Caco-2 (cell line): ENCODE measurements at regions not wholly inside any gene's neighbourhood (a gene's known extent, or its start where the extent isn't known, plus 50 kb on each side); places are given as distances from the start of the nearest gene placed in this dataset.

Source experiments
- BruUV-seq: library from RNA; stranded (reverse); fragments of 400-500 nt; replicated peaks from 2 replicates; lab custom pipeline; 2021; lab: Mats Ljungman, UMichigan
- CTCF ChIA-PET: fragments of 300-600 bp; sonication (Branson Sonifier 250); formaldehyde crosslinking; loops from one replicate; lab custom pipeline; 2022; ENCODE audit warnings: antibody characterized with exemption; lab: Charles Lee
- POLR2A ChIA-PET: fragments of 300-600 bp; sonication (Branson Sonifier 250); formaldehyde crosslinking; loops from one replicate; lab custom pipeline; 2022; ENCODE audit warnings: antibody characterized with exemption; lab: Charles Lee
- DNase-seq, 2 experiments: peaks; one replicate each; pipeline versions ENCODE4 v3.0.0 to v3.0.0-alpha.2; 2020 to 2022
- H3K27me3 ChIP-seq: replicated peaks from 2 replicates; pipeline ENCODE4 v1.6.0; 2011; ENCODE audit warnings: low read length; ENCODE audit not compliant: control insufficient read depth, insufficient read depth
- H3K36me3 ChIP-seq: 2 replicates; pipeline ENCODE4 v1.5.1; 2011; ENCODE audit warnings: low read length; ENCODE audit not compliant: control insufficient read depth, insufficient read depth
- H3K4me1 ChIP-seq: fragments of 250-450 bp; sonication (Bioruptor Pico); 2 replicates; pipeline ENCODE4 v1.5.1; 2020; ENCODE audit warnings: mild to moderate bottlenecking
- H3K4me3 ChIP-seq: 2 replicates; pipeline ENCODE4 v1.5.1; 2011; ENCODE audit warnings: low read depth, mild to moderate bottlenecking, control low read depth, low read length
- H3K9me3 ChIP-seq: fragments of 250-450 bp; sonication (Bioruptor Pico); 2 replicates; pipeline ENCODE4 v1.5.1; 2020; ENCODE audit warnings: mild to moderate bottlenecking, moderate library complexity
- H3K27ac Mint-ChIP-seq: one replicate; pipeline ENCODE4 v1.8.0; 2022; ENCODE audit warnings: mixed read lengths; ENCODE audit not compliant: unreplicated experiment
- H3K27me3 Mint-ChIP-seq: one replicate; pipeline ENCODE4 v1.8.0; 2022; ENCODE audit warnings: mixed read lengths; ENCODE audit not compliant: insufficient read depth, unreplicated experiment
- H3K36me3 Mint-ChIP-seq: one replicate; pipeline ENCODE4 v1.8.0; 2022; ENCODE audit warnings: mild to moderate bottlenecking, mixed read lengths; ENCODE audit not compliant: insufficient read depth, unreplicated experiment
- H3K4me1 Mint-ChIP-seq: one replicate; pipeline ENCODE4 v1.8.0; 2022; ENCODE audit warnings: low read depth, mixed read lengths; ENCODE audit not compliant: unreplicated experiment
- H3K4me3 Mint-ChIP-seq: one replicate; pipeline ENCODE4 v1.8.0; 2022; ENCODE audit warnings: mild to moderate bottlenecking, moderate library complexity, mixed read lengths; ENCODE audit not compliant: unreplicated experiment
- H3K9me3 Mint-ChIP-seq: one replicate; pipeline ENCODE4 v1.8.0; 2022; ENCODE audit warnings: mixed read lengths; ENCODE audit not compliant: unreplicated experiment
- intact Hi-C: fragments of 100-400 bp; cut with micrococcal nuclease; formaldehyde crosslinking; loops from one replicate; pipeline ENCODE4 v1.10.0; 2022; ENCODE audit not compliant: unreplicated experiment
- TF ChIP-seq, protein P1 (sequence below), 2 experiments: fragments of 200-600 bp in 1 of 2; IDR thresholded peaks; 1 replicate in 1 of 2; 2 replicates in 1 of 2; pipeline versions ENCODE4 v1.5.1 to v1.8.0; 2011 to 2022; ENCODE audit warnings: antibody characterized with exemption in 1 of 2, control low read depth in 1 of 2, inconsistent platforms in 1 of 2, low read depth in 1 of 2, low read length in 1 of 2, mild to moderate bottlenecking in 1 of 2, moderate library complexity in 1 of 2; ENCODE audit not compliant: insufficient read depth in 1 of 2, severe bottlenecking in 1 of 2, unreplicated experiment in 1 of 2

DNA sequence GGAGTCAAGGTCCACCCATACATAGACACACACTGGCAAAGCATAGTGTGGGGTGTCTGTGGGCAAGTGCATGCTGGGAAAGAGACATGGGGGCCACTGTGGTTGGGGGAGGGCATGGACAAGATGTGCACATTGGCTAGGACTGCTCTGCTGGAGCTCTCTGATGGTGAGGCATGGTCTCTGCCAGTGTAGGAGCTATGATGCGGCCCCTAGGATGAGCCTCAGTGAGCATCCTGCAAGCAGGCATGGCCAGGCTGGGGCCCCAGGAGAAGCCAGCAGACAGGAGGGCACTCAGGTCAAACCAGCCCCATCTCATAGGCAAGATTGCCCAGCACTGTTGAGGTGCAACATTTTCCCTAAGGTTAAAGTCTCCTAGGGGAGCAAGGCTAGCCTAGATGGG lies 489.4 kb downstream of the DNAJB9 start:
- intact Hi-C loops, result no loop called here

DNA sequence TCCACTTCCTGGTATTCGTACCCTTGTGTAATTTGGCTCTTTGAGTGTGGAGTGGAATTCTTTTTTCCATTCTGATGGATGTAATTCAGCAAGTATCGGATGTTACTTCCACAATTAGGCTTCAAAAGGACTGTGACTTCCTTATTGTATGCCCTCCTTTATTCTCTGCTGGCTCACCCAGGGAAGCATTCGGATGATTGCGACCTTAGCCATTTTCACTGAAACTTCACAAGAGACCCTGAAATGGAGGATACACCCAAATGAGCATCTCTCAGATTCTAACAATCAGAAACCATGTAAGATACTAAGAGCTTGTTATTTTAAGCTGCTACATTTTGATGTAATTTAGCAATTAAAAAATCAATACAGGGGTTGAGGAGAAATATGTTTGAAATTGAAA lies 493.1 kb downstream of the DNAJB9 start:
- no peaks in the 10 kb centered on the region for H3K36me3 ChIP-seq
- ChIA-PET CTCF (no interaction called here), POLR2A (no interaction called here)
- Mint-ChIP-seq H3K27me3 (no peaks in the 10 kb centered on the region), H3K9me3 (no peaks in the 10 kb centered on the region), H3K4me3 (no peak overlapping the region), H3K27ac (no peak overlapping the region), H3K36me3 (no peaks in the 10 kb centered on the region), H3K4me1 (no peaks in the 10 kb centered on the region)
- no peak overlapping the region for H3K4me3 ChIP-seq
- intact Hi-C loops, result no loop called here
- H3K4me1 ChIP-seq, result no peaks in the 10 kb centered on the region
- TF ChIP-seq, protein P1, sequence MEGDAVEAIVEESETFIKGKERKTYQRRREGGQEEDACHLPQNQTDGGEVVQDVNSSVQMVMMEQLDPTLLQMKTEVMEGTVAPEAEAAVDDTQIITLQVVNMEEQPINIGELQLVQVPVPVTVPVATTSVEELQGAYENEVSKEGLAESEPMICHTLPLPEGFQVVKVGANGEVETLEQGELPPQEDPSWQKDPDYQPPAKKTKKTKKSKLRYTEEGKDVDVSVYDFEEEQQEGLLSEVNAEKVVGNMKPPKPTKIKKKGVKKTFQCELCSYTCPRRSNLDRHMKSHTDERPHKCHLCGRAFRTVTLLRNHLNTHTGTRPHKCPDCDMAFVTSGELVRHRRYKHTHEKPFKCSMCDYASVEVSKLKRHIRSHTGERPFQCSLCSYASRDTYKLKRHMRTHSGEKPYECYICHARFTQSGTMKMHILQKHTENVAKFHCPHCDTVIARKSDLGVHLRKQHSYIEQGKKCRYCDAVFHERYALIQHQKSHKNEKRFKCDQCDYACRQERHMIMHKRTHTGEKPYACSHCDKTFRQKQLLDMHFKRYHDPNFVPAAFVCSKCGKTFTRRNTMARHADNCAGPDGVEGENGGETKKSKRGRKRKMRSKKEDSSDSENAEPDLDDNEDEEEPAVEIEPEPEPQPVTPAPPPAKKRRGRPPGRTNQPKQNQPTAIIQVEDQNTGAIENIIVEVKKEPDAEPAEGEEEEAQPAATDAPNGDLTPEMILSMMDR (IDR thresholded peaks at IDR 0.05; ENCODE audit: insufficient read depth in 1 of 2, low read depth in 1 of 2, low read length in 1 of 2, severe bottlenecking in 1 of 2, unreplicated experiment in 1 of 2), result no peak
- no peak for DNase-seq
- no peaks in the 10 kb centered on the region for H3K9me3 ChIP-seq
- BruUV-seq, result no TSS peak
- H3K27me3 ChIP-seq, result no peaks in the 10 kb centered on the region

More for the DNA sequence above, 489.4 kb downstream of the DNAJB9 start:
- Histone ChIP-seq H3K9me3 (no peaks in the 10 kb centered on the region), H3K4me1 (no peaks in the 10 kb centered on the region), H3K27me3 (no peaks in the 10 kb centered on the region), H3K4me3 (no peak overlapping the region), H3K36me3 (no peaks in the 10 kb centered on the region)
- TF ChIP-seq, protein P1 (IDR thresholded peaks at IDR 0.05; ENCODE audit: insufficient read depth in 1 of 2, low read depth in 1 of 2, low read length in 1 of 2, severe bottlenecking in 1 of 2, unreplicated experiment in 1 of 2), result no peak
- peaks cover 2% of the 10 kb centered on the region for H3K27me3 Mint-ChIP-seq
- POLR2A ChIA-PET, result no interaction called here
- H3K4me1 Mint-ChIP-seq, result no peaks in the 10 kb centered on the region
- H3K36me3 Mint-ChIP-seq, result no peaks in the 10 kb centered on the region
- H3K4me3 Mint-ChIP-seq, result no peak overlapping the region
- H3K9me3 Mint-ChIP-seq, result no peaks in the 10 kb centered on the region
- CTCF ChIA-PET, result no interaction called here
- BruUV-seq, result no TSS peak
- no peak overlapping the region for H3K27ac Mint-ChIP-seq
- DNase-seq, result no peak

DNA sequence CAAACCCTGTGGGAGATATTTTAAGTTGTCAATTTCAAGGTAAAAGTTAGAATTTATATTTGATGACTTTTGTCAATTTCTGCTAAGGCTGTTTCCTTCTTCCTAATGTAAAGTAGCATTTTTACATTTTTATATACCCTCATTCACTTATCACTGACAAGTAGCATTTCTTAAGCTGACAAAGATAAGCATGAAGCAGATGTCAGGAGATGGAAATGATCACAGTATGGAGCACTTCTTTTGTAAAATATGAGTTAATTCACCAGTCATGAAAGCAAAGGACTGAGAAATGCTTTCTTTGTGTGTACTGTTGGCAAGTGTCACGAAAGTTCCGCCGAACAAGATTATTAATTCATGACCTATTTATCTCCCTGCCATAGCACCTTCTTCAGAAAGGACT lies 503.9 kb downstream of the DNAJB9 start:
- peaks cover 11% of the 10 kb centered on the region for H3K9me3 Mint-ChIP-seq
- TF ChIP-seq, protein P1 (IDR thresholded peaks at IDR 0.05; ENCODE audit: insufficient read depth in 1 of 2, low read depth in 1 of 2, low read length in 1 of 2, severe bottlenecking in 1 of 2, unreplicated experiment in 1 of 2), result no peak
- H3K27me3 Mint-ChIP-seq, result no peaks in the 10 kb centered on the region
- no peak overlapping the region for H3K4me3 ChIP-seq
- H3K36me3 Mint-ChIP-seq, result no peaks in the 10 kb centered on the region
- intact Hi-C loops, result no loop called here
- no peaks in the 10 kb centered on the region for H3K27me3 ChIP-seq
- H3K36me3 ChIP-seq, result no peaks in the 10 kb centered on the region
- ChIA-PET POLR2A (no interaction called here), CTCF (no interaction called here)
- H3K4me1 ChIP-seq, result no peaks in the 10 kb centered on the region
- no peaks in the 10 kb centered on the region for H3K4me1 Mint-ChIP-seq
- BruUV-seq, result no TSS peak
- no peak overlapping the region for H3K27ac Mint-ChIP-seq
- H3K9me3 ChIP-seq, result no peaks in the 10 kb centered on the region
- H3K4me3 Mint-ChIP-seq, result no peak overlapping the region
- DNase-seq, result no peak
